ENCODE measurements at regions not wholly inside any gene's neighbourhood (a gene's known extent, or its start where the extent isn't known, plus 50 kb on each side); places are given as distances from the start of the nearest gene placed in this dataset.

DNA sequence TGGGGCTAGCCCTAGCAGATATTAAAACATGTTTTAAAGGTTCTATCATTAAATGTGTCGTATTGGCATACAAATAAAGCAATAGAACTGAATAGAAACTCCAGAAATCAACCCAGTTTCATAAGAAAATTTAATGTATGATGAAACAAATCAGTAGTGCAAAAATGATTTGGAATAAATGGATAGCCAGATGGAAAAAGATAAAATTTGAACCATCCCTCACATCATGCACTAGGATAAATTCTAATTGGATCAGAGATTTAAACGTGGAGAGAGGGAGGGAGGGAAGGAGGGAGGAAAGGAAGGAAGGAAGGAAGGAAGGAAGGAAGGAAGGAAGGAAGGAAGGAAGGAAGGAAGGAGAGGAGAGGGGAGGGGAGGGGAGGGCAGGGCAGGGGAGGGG is 235.3 kb downstream of the SEC61B start:
- TF ChIP-seq, protein P1, sequence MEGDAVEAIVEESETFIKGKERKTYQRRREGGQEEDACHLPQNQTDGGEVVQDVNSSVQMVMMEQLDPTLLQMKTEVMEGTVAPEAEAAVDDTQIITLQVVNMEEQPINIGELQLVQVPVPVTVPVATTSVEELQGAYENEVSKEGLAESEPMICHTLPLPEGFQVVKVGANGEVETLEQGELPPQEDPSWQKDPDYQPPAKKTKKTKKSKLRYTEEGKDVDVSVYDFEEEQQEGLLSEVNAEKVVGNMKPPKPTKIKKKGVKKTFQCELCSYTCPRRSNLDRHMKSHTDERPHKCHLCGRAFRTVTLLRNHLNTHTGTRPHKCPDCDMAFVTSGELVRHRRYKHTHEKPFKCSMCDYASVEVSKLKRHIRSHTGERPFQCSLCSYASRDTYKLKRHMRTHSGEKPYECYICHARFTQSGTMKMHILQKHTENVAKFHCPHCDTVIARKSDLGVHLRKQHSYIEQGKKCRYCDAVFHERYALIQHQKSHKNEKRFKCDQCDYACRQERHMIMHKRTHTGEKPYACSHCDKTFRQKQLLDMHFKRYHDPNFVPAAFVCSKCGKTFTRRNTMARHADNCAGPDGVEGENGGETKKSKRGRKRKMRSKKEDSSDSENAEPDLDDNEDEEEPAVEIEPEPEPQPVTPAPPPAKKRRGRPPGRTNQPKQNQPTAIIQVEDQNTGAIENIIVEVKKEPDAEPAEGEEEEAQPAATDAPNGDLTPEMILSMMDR (IDR thresholded peaks at IDR 0.05; ENCODE audit: borderline replicate concordance) = no peak
- Histone ChIP-seq H3K4me1 (no peaks in the 10 kb centered on the region), H3K9me3 (replicated peaks) (no peaks in the 10 kb centered on the region), H3K27ac (replicated peaks) (no peak overlapping the region), H3K27me3 (ENCODE audit: low read depth) (no peaks in the 10 kb centered on the region), H3K36me3 (no peaks in the 10 kb centered on the region), H3K4me3 (no peak overlapping the region)
- intact Hi-C loops (cut with micrococcal nuclease) = no loop called here
- no peak for DNase-seq

DNA sequence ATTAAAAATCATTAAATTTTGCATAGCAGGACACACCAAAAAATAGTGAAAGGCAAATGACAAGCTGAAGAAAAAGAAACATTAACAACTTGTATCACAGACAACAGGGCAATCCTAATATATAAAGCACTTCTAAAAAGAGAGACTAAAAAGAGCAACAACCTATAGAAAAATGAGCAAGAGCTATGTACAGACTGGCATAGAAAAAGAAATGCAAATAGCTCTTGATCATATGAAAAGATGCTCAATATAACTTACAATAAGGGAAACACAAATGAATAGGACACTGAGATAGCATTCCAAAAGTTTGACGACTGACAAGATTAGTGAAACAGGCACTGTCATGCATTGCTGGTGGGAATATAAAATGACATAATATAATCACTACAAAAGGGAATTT is 235.9 kb downstream of the SEC61B start:
- Histone ChIP-seq H3K36me3 (no peaks in the 10 kb centered on the region), H3K4me3 (no peak overlapping the region), H3K27me3 (ENCODE audit: low read depth) (no peaks in the 10 kb centered on the region), H3K27ac (replicated peaks) (no peak overlapping the region), H3K4me1 (no peaks in the 10 kb centered on the region), H3K9me3 (replicated peaks) (no peaks in the 10 kb centered on the region)
- intact Hi-C loops (cut with micrococcal nuclease) = no loop called here
- DNase-seq = no peak
- TF ChIP-seq, protein P1 (IDR thresholded peaks at IDR 0.05; ENCODE audit: borderline replicate concordance) = no peak

GRCh38 chr9:99459919-99460318 is 237.8 kb downstream of the SEC61B start:
- TF ChIP-seq, protein P1 (IDR thresholded peaks at IDR 0.05; ENCODE audit: borderline replicate concordance) = no peak
- Histone ChIP-seq H3K4me3 (no peak overlapping the region), H3K27me3 (ENCODE audit: low read depth) (no peaks in the 10 kb centered on the region), H3K27ac (replicated peaks) (no peak overlapping the region), H3K36me3 (no peaks in the 10 kb centered on the region), H3K4me1 (no peaks in the 10 kb centered on the region), H3K9me3 (replicated peaks) (no peaks in the 10 kb centered on the region)
- intact Hi-C loops (cut with micrococcal nuclease) = no loop called here
- no peak for DNase-seq

DNA sequence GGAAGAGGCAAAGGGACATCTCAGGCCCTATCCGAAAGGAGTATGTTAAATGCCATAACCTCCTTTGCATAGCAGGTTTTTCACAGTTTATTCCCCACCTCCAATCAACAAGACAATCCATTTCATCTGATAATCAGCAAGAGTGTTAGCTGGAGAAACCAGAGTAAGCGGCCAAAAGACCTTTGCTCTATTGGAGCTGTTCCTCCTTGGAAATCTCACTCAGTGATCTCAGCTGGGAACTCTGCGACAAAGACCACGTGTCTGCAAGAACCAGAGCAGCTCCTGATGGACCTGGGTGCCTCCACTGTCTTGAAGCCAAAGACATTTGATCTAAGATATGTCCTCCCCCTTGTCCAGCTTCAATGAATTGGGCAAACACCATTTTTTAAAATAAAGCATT is 241.0 kb downstream of the SEC61B start:
- no peak overlapping the region for H3K4me3 ChIP-seq
- H3K27ac ChIP-seq (replicated peaks) = no peak overlapping the region
- no peaks in the 10 kb centered on the region for H3K27me3 ChIP-seq (ENCODE audit: low read depth)
- H3K36me3 ChIP-seq = no peaks in the 10 kb centered on the region
- intact Hi-C loops (cut with micrococcal nuclease) = no loop called here
- H3K4me1 ChIP-seq = no peaks in the 10 kb centered on the region
- no peaks in the 10 kb centered on the region for H3K9me3 ChIP-seq (replicated peaks)
- TF ChIP-seq, protein P1 (IDR thresholded peaks at IDR 0.05; ENCODE audit: borderline replicate concordance) = no peak
- no peak for DNase-seq

DNA sequence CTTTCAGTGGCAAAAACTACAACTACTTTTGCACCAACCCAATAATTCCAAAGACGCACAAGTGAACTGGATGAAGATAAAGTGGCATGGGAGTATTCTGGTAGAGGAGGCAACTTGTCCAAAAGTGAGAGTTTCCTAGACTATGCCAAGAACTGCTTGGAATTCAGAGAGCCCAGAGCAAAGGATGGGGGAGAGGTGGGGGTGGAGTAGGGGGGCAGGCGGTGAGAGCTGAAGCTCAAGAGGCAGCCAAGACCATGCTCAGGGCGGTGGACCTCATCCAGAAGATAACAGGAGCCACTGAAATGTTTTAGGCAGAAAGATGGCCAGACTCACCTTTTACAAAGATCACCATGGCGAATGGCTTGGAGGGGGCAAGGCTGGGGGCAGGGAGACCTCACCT is 242.5 kb downstream of the SEC61B start:
- DNase-seq = no peak
- TF ChIP-seq, protein P1 (IDR thresholded peaks at IDR 0.05; ENCODE audit: borderline replicate concordance) = no peak
- Histone ChIP-seq H3K4me3 (no peak overlapping the region), H3K36me3 (no peaks in the 10 kb centered on the region), H3K9me3 (replicated peaks) (peaks cover 7% of the 10 kb centered on the region), H3K27me3 (ENCODE audit: low read depth) (no peaks in the 10 kb centered on the region), H3K27ac (replicated peaks) (no peak overlapping the region), H3K4me1 (no peaks in the 10 kb centered on the region)
- intact Hi-C loops (cut with micrococcal nuclease) = no loop called here

Data from left ventricle myocardium inferior (tissue), 1 donor.